Thyroid gland (tissue), 4 donors: ENCODE measurements at regions not wholly inside any gene's neighbourhood (a gene's known extent, or its start where the extent isn't known, plus 50 kb on each side); places are given as distances from the start of the nearest gene placed in this dataset.

Experiments
- POLR2A ChIP-seq, 2 donors: fragments of 450-650 bp; IDR thresholded peaks; one replicate each; pipeline ENCODE4 v1.6.1; 2017; ENCODE audit warnings: antibody characterized with exemption in 2 of 2, mild to moderate bottlenecking in 2 of 2, moderate library complexity in 1 of 2
- TF ChIP-seq, protein P1 (sequence below), 6 experiments: fragments of 200-600 bp in 3 of 6; fragments of 450-650 bp in 3 of 6; sonication (generic) in 3 of 6; IDR thresholded peaks; one replicate each; pipeline ENCODE4 v1.5.1; 2016 to 2019; ENCODE audit warnings: antibody characterized with exemption in 6 of 6, mild to moderate bottlenecking in 2 of 6, inconsistent platforms in 1 of 6, moderate library complexity in 1 of 6

DNA sequence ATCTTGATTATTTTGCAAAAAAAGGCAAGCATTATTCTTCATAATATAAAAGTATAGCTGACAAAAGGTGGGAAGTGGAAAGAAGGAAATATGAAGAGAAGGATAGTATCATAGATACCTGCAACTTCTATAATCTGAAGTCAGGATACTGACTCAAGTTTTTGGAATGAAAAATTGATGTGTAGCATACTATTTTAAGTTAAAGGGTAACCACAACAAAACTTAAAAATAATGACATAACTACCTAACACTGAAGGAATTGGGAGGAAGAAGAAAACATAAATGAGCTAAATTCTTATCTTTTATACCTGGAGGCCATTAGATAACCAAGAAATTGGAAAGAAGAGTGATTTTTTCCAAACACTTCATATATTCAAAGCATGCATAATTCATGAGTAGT lies 51.8 kb upstream of the TLE1 start:
- TF ChIP-seq, protein P1, sequence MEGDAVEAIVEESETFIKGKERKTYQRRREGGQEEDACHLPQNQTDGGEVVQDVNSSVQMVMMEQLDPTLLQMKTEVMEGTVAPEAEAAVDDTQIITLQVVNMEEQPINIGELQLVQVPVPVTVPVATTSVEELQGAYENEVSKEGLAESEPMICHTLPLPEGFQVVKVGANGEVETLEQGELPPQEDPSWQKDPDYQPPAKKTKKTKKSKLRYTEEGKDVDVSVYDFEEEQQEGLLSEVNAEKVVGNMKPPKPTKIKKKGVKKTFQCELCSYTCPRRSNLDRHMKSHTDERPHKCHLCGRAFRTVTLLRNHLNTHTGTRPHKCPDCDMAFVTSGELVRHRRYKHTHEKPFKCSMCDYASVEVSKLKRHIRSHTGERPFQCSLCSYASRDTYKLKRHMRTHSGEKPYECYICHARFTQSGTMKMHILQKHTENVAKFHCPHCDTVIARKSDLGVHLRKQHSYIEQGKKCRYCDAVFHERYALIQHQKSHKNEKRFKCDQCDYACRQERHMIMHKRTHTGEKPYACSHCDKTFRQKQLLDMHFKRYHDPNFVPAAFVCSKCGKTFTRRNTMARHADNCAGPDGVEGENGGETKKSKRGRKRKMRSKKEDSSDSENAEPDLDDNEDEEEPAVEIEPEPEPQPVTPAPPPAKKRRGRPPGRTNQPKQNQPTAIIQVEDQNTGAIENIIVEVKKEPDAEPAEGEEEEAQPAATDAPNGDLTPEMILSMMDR (IDR thresholded peaks at IDR 0.05): no peak
- no peak for TF ChIP-seq POLR2A (IDR thresholded peaks at IDR 0.05)
